Astrocyte (in vitro differentiated cells and primary cell): ENCODE measurements at regions not wholly inside any gene's neighbourhood (a gene's known extent, or its start where the extent isn't known, plus 50 kb on each side); places are given as distances from the start of the nearest gene placed in this dataset.

ENCODE experiments used
- EZH2 ChIP-seq: IDR thresholded peaks from 2 replicates; pipeline ENCODE4 v1.6.1; 2012; ENCODE audit warnings: mild to moderate bottlenecking, low read length, inconsistent platforms; ENCODE audit not compliant: insufficient read depth
- TF ChIP-seq, protein P1 (sequence below): IDR thresholded peaks from 2 replicates; pipeline ENCODE4 v1.5.1; 2011; ENCODE audit warnings: low read depth, mild to moderate bottlenecking, inconsistent platforms, low read length, moderate library complexity; ENCODE audit not compliant: insufficient read depth

GRCh38 chr5:135711911-135712310 lies 122.6 kb upstream of the SLC25A48 start:
- TF ChIP-seq, protein P1, sequence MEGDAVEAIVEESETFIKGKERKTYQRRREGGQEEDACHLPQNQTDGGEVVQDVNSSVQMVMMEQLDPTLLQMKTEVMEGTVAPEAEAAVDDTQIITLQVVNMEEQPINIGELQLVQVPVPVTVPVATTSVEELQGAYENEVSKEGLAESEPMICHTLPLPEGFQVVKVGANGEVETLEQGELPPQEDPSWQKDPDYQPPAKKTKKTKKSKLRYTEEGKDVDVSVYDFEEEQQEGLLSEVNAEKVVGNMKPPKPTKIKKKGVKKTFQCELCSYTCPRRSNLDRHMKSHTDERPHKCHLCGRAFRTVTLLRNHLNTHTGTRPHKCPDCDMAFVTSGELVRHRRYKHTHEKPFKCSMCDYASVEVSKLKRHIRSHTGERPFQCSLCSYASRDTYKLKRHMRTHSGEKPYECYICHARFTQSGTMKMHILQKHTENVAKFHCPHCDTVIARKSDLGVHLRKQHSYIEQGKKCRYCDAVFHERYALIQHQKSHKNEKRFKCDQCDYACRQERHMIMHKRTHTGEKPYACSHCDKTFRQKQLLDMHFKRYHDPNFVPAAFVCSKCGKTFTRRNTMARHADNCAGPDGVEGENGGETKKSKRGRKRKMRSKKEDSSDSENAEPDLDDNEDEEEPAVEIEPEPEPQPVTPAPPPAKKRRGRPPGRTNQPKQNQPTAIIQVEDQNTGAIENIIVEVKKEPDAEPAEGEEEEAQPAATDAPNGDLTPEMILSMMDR = no peak
- TF ChIP-seq EZH2 = no peak
